Neural progenitor cell (in vitro differentiated cells): ENCODE measurements at regions not wholly inside any gene's neighbourhood (a gene's known extent, or its start where the extent isn't known, plus 50 kb on each side); places are given as distances from the start of the nearest gene placed in this dataset.

Experiments used
- CTCF ChIP-seq: fragments of 200-600 bp; sonication (generic); IDR thresholded peaks from 2 replicates; pipeline ENCODE4 v1.5.1; 2017; ENCODE audit warnings: antibody characterized with exemption, mild to moderate bottlenecking
- EZH2 ChIP-seq: fragments of 200-600 bp; sonication (generic); IDR thresholded peaks from 2 replicates; pipeline ENCODE4 v1.6.1; 2017; ENCODE audit warnings: antibody characterized with exemption, mild to moderate bottlenecking, moderate library complexity
- EZH2phosphoT487 ChIP-seq: fragments of 200-600 bp; sonication (generic); IDR thresholded peaks from 2 replicates; pipeline ENCODE4 v1.6.1; 2017; ENCODE audit warnings: antibody characterized with exemption

DNA sequence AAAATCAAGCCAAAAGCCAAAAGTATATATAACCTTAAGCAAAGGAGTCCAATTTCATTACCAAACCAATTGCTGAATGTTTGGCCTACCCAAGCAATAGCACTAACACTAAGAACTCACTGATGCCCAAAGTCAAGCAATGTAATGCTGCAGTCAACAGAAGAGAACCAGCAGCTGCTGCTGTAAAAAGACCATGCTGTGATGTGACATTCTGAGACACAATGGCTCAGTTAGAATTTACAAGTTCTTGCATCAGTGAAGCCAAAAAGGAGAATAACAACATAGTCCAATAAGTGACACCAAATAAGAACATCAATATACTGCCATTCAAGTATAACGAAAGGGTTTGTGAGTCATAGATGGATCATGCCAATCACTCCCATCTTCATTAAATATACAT, 514.0 kb upstream of the DIAPH2 start:
- no peak for TF ChIP-seq CTCF
- TF ChIP-seq EZH2 = no peak
- TF ChIP-seq EZH2phosphoT487 = no peak
